Psoas muscle (tissue), 7 donors: ENCODE measurements at regions not wholly inside any gene's neighbourhood (a gene's known extent, or its start where the extent isn't known, plus 50 kb on each side); places are given as distances from the start of the nearest gene placed in this dataset.

ENCODE experiments used
- ATAC-seq, 4 donors: fragments of 200-7000 bp; cut with Tn5 transposase; one replicate each; pipeline ENCODE4 v1.9.1; 2020; ENCODE audit warnings: moderate library complexity in 3 of 4, mild to moderate bottlenecking in 2 of 4
- DNase-seq, 2 donors: peaks; one replicate each; pipeline ENCODE4 v3.0.0-alpha.2; 2020
- H3K27ac ChIP-seq: fragments of 200-600 bp; one replicate; pipeline ENCODE4 v1.8.0; 2022
- H3K27me3 ChIP-seq, 3 donors: fragments of 200-600 bp in 1 of 3; one replicate each; pipeline versions ENCODE4 v1.6.1 to v1.8.0; 2013 to 2022; ENCODE audit warnings: low read length in 2 of 3, mild to moderate bottlenecking in 2 of 3, moderate library complexity in 1 of 3; ENCODE audit not compliant: insufficient read depth in 3 of 3
- H3K36me3 ChIP-seq, 2 donors: fragments of 200-600 bp in 1 of 2; one replicate each; pipeline versions ENCODE4 v1.6.1 to v1.8.0; 2013 to 2022; ENCODE audit warnings: low read depth in 1 of 2, mild to moderate bottlenecking in 1 of 2, moderate library complexity in 1 of 2; ENCODE audit not compliant: insufficient read depth in 1 of 2
- H3K4me1 ChIP-seq: fragments of 200-600 bp; one replicate; pipeline ENCODE4 v1.8.0; 2022
- H3K4me3 ChIP-seq: fragments of 200-600 bp; one replicate; pipeline ENCODE4 v1.8.0; 2022; ENCODE audit warnings: mild to moderate bottlenecking
- H3K9me3 ChIP-seq: fragments of 200-600 bp; one replicate; pipeline ENCODE4 v1.8.0; 2022
- CTCF ChIP-seq: fragments of 200-600 bp; IDR thresholded peaks from one replicate; pipeline ENCODE4 v1.8.0; 2022; ENCODE audit warnings: antibody characterized with exemption
- WGBS, 3 donors: extraction: QIAGEN DNeasy Blood & Tissue Kit; methylation state at CpG; one replicate each; pipeline versions ENCODE4 v1.1.6 to v1.1.7; 2013; 5-methylcytosine and 5-hydroxymethylcytosine counted together
- intact Hi-C, 2 donors: fragments of 100-400 bp; cut with DNase I; formaldehyde crosslinking; loops; one replicate each; pipeline versions ENCODE4 v1.11.0 to v1.14.2; 2022
- donor health status: healthy with polysubstance abuse.
- donor health status: DM: no; HTN: no; CAD: no; lungs with moderate emphysema.
- donor health status: Bipolar disorder and iron deficiency.
- donor health status: healthy.
- donor health status: DM: yes; HTN: yes; CAD: no.
- donor health status: DM: no; HTN: no; CAD: no.
- donor health status: DM: yes; HTN: yes; CAD: no.

DNA sequence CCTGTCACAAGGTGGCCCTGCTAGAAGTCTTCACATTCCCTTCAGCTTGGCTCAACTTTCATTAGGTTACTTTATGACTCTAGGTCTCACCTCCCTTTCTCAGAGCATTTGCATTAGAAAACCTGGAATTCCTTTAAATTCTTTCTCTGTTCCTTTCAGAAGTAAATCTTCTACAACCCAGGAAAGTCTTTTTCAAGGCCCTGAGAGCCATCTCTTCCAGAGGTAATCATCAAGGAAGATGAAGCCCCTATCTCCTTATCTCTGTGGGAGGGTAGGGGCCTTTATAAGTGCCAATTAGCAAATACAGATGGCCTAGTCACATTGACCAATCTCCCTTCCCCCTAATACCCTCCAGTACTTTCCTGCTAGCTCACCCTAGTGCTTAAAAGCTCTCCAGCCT is 848.0 kb upstream of the FAM98A start:
- H3K36me3 ChIP-seq = no peaks in the 10 kb centered on the region
- DNase-seq (no peak), ATAC-seq (no peak)

DNA sequence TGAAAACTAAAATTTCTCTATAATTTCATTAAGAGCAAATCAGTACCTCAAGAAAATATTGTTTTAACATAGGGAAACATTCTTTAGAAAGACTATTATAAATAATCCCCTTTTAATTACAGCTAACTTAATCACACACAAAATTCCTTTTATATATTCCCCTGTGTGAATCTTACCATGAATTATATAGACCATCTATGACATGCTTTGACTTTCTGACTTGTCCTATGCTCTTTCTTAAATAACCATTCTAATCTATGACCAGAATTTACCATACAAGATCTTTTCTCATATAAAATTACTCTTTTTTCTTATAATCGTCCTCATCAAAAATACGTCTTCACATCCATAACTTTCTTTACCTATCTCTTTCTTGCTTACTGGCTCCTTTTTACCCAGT is 824.2 kb upstream of the FAM98A start:
- whole genome bisulfite sequencing, 3 donors = 94 to 99% (median 98%) methylated on average over 2 of the region's 2 CpGs
- TF ChIP-seq CTCF = no peak
- ATAC-seq = no peak

More for the DNA sequence above, 848.0 kb upstream of the FAM98A start:
- no peak overlapping the region for H3K4me3 ChIP-seq
- no peaks in the 10 kb centered on the region for H3K4me1 ChIP-seq
- H3K27ac ChIP-seq = no peak overlapping the region
- intact Hi-C loops = loop anchor here in 1 of 2 donors (5.0 kb wide), 1 partner anchor 80 kb away; no protein-coding TSS in a partner anchor
- H3K27me3 ChIP-seq = no peaks in the 10 kb centered on the region
- TF ChIP-seq CTCF = no peak
- peaks cover 15% of the 10 kb centered on the region for H3K9me3 ChIP-seq

GRCh38 chr2:34419856-34420255 is 820.8 kb upstream of the FAM98A start:
- no peak for ATAC-seq
- Histone ChIP-seq H3K4me3 (no peak overlapping the region), H3K27me3 (no peaks in the 10 kb centered on the region), H3K36me3 (no peaks in the 10 kb centered on the region), H3K27ac (no peak overlapping the region), H3K4me1 (no peaks in the 10 kb centered on the region), H3K9me3 (no peaks in the 10 kb centered on the region)
- intact Hi-C loops = no loop called here
- DNase-seq = no peak
- no peak for TF ChIP-seq CTCF

More for the DNA sequence above, 824.2 kb upstream of the FAM98A start:
- Histone ChIP-seq H3K4me1 (no peaks in the 10 kb centered on the region), H3K9me3 (no peaks in the 10 kb centered on the region), H3K36me3 (no peaks in the 10 kb centered on the region), H3K27ac (no peak overlapping the region), H3K27me3 (no peaks in the 10 kb centered on the region), H3K4me3 (no peak overlapping the region)
- DNase-seq = no peak
- intact Hi-C loops = no loop called here

DNA sequence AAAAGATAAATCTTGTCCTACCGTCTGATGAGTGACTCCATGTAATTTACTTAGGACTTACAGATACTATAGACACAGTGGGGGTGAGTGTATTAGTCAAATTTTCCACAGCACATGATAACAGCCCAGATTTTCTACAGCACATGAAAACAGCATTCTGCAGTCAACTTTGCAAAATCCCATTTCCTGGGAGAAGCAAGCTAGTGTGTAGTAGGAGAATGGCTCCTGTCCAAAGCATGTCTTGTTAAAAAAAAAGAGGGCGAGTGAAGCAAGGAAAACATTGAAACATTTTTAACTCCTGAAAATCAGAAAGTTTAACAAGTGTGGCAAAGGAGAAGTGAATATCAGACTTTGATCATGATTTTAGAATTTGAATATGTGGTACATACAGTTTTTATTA is 817.8 kb upstream of the FAM98A start:
- Histone ChIP-seq H3K4me1 (no peaks in the 10 kb centered on the region), H3K9me3 (no peaks in the 10 kb centered on the region), H3K36me3 (no peaks in the 10 kb centered on the region), H3K4me3 (no peak overlapping the region), H3K27ac (no peak overlapping the region), H3K27me3 (no peaks in the 10 kb centered on the region)
- ATAC-seq (no peak), DNase-seq (no peak)
- 50 to 60% (median 53%) methylated on average over 2 of the region's 2 CpGs for WGBS, 3 donors
- TF ChIP-seq CTCF = no peak
- intact Hi-C loops = no loop called here

DNA sequence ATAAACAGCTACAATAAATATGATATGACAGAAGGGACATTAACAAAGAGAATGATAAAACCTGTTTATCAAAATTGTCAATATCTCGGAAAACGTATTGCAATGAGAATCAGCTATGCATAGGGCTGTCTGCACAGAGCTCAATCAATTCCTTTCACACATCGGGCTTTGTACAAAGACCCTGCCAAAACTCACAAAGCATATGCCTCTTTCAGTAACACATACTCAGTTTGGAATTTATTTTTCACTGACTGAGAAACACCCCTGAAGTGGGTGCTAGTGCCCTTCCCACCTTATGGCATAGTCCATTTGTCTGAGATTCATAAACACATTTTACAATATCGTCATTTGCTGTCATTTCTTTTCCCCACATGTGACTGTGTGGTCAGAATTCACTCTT is 815.8 kb upstream of the FAM98A start:
- no peak for TF ChIP-seq CTCF
- no peak for DNase-seq
- no peaks in the 10 kb centered on the region for H3K36me3 ChIP-seq
- 82 to 83% (median 82%) methylated on average over 4 of the region's 4 CpGs for WGBS, 3 donors
- no peak overlapping the region for H3K27ac ChIP-seq
- no peaks in the 10 kb centered on the region for H3K27me3 ChIP-seq
- intact Hi-C loops = no loop called here
- no peak for ATAC-seq
- H3K4me3 ChIP-seq = no peak overlapping the region
- H3K9me3 ChIP-seq = no peaks in the 10 kb centered on the region
- H3K4me1 ChIP-seq = no peaks in the 10 kb centered on the region
